ENCODE measurements at regions not wholly inside any gene's neighbourhood (a gene's known extent, or its start where the extent isn't known, plus 50 kb on each side); places are given as distances from the start of the nearest gene placed in this dataset.
A peak's percentile ranks its signal among the peaks of the same experiment; 100 is the strongest.

DNA sequence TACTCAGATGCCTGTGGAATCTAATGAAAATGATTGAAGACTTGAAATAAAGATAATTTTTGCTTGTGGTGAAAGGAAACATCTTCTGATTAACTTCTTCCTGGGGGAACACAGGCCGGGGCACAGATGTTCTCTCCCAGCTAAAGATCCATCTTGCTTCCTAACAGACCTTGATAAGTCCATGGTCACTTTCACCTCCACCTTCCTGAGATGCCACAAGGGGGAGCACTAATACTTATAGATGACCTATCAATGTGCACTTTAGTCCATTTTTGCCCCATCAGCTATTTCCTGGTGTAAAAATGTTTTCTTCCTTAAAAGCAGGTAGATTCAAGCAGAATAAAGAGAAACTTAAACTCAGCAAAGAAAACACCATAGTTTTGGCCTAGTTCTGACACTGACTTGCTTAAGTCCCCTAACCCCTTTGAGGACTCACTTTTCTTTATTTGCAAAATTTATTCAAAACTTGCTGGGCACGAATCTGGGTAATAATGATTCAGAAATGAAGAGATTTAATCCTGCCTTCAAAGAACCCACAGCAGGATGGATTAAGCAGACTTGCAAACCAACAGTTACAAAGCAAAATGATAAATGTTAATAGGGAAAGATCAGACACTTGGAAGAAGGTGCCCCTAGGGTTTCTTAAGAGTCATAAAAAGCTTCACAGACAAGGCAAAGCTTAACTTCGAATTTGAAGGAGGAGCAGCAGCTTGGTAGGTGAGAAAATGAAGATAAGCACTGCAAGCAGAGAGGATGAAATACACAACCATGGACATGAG lies 158.7 kb downstream of the RAB38 start:
- Histone ChIP-seq H3K27me3 (ENCODE audit: control insufficient read depth, insufficient read depth, low read length) (no peaks in the 10 kb centered on the region), H3K4me3 (replicated peaks in 1 of 4; ENCODE audit: control extremely low read depth in 1 of 4, insufficient read depth in 1 of 4, low read depth in 3 of 4, low read length in 4 of 4) (no peak overlapping the region), H3K79me2 (ENCODE audit: control insufficient read depth, insufficient read depth, low read length) (no peaks in the 10 kb centered on the region), H3K4me1 (ENCODE audit: control insufficient read depth, extremely low read depth, insufficient read depth, low read length) (no peaks in the 10 kb centered on the region), H2AFZ (ENCODE audit: low read length) (no peak overlapping the region), H3K9ac (ENCODE audit: insufficient read depth, low read length) (no peak overlapping the region), H4K20me1 (ENCODE audit: control insufficient read depth, extremely low read depth, insufficient read depth, low read length) (no peaks in the 10 kb centered on the region), H3K4me2 (ENCODE audit: extremely low read depth, insufficient read depth, low read length) (no peak overlapping the region), H3K36me3 (ENCODE audit: control insufficient read depth, insufficient read depth, low read length) (no peaks in the 10 kb centered on the region), H3K27ac (ENCODE audit: insufficient read depth, low read length) (no peak overlapping the region), H3K9me3 (ENCODE audit: control insufficient read depth, insufficient read depth, low read depth, low read length) (no peaks in the 10 kb centered on the region)
- TF ChIP-seq EZH2 (IDR thresholded peaks at IDR 0.05; ENCODE audit: low read length, missing control alignments), result no peak
- TF ChIP-seq, protein P1, sequence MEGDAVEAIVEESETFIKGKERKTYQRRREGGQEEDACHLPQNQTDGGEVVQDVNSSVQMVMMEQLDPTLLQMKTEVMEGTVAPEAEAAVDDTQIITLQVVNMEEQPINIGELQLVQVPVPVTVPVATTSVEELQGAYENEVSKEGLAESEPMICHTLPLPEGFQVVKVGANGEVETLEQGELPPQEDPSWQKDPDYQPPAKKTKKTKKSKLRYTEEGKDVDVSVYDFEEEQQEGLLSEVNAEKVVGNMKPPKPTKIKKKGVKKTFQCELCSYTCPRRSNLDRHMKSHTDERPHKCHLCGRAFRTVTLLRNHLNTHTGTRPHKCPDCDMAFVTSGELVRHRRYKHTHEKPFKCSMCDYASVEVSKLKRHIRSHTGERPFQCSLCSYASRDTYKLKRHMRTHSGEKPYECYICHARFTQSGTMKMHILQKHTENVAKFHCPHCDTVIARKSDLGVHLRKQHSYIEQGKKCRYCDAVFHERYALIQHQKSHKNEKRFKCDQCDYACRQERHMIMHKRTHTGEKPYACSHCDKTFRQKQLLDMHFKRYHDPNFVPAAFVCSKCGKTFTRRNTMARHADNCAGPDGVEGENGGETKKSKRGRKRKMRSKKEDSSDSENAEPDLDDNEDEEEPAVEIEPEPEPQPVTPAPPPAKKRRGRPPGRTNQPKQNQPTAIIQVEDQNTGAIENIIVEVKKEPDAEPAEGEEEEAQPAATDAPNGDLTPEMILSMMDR (conservative IDR thresholded peaks at IDR 0.05 in 1 of 2, IDR thresholded peaks at IDR 0.05 in 1 of 2; ENCODE audit: low read depth in 1 of 2, low read length in 2 of 2), result peak; percentile 79 to 82
- peak; percentile 77 to 90 for DNase-seq (ENCODE audit: low read depth in 2 of 2)

DNA sequence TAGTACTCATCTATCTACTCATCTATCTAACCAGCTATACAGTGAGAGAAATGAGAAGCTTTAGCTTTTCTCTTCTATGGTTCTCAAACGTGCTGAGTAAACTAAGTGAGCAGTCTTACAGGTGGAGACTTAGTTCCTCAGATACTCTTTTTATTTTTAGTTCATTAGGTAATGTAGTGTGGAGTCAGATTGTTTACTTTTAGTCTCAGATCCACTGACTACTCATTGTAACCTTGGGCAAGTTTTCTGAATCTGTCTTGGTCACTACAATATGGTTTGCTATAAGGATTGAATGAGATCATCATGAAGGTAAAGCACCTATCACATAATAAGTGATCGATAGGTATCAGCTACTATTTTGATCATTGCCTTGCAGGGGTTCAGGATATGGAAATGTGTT lies 160.1 kb downstream of the RAB38 start:
- Histone ChIP-seq H4K20me1 (ENCODE audit: control insufficient read depth, extremely low read depth, insufficient read depth, low read length) (no peaks in the 10 kb centered on the region), H3K4me2 (ENCODE audit: extremely low read depth, insufficient read depth, low read length) (no peak overlapping the region), H3K79me2 (ENCODE audit: control insufficient read depth, insufficient read depth, low read length) (no peaks in the 10 kb centered on the region), H3K4me1 (ENCODE audit: control insufficient read depth, extremely low read depth, insufficient read depth, low read length) (no peaks in the 10 kb centered on the region), H3K9ac (ENCODE audit: insufficient read depth, low read length) (no peak overlapping the region), H3K27ac (ENCODE audit: insufficient read depth, low read length) (no peak overlapping the region), H3K36me3 (ENCODE audit: control insufficient read depth, insufficient read depth, low read length) (no peaks in the 10 kb centered on the region), H3K4me3 (replicated peaks in 1 of 4; ENCODE audit: control extremely low read depth in 1 of 4, insufficient read depth in 1 of 4, low read depth in 3 of 4, low read length in 4 of 4) (no peak overlapping the region), H3K27me3 (ENCODE audit: control insufficient read depth, insufficient read depth, low read length) (no peaks in the 10 kb centered on the region), H2AFZ (ENCODE audit: low read length) (no peak overlapping the region), H3K9me3 (ENCODE audit: control insufficient read depth, insufficient read depth, low read depth, low read length) (no peaks in the 10 kb centered on the region)
- no peak for TF ChIP-seq EZH2 (IDR thresholded peaks at IDR 0.05; ENCODE audit: low read length, missing control alignments)
- TF ChIP-seq, protein P1 (conservative IDR thresholded peaks at IDR 0.05 in 1 of 2, IDR thresholded peaks at IDR 0.05 in 1 of 2; ENCODE audit: low read depth in 1 of 2, low read length in 2 of 2), result no peak
- no peak for DNase-seq (ENCODE audit: low read depth in 2 of 2)

DNA sequence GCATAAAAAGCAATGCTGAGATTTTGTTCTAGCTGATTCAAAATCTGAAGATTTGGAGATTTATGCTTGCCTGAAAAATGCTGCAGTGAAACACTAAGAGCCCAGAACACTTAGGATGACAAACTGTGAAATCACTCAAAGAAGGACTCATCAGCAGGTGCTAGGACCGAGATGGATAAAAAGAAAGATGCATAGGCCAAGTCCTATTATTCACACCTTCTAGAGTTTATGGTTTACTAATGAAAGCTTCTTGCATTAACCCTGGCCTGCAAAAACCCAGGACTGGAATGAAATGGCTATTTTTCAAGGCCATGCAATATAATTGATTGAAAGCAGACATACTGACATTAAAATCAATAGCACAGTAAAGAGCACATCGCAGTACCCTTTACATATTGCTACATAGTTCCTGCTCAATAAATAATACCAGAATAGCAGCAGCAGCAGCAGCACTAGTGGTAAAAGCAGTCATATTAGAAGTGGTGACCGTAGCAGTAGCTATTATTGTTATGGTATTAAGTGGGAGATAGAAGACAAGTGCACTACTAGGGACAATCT lies 161.7 kb downstream of the RAB38 start:
- Histone ChIP-seq H3K27me3 (ENCODE audit: control insufficient read depth, insufficient read depth, low read length) (no peaks in the 10 kb centered on the region), H3K27ac (ENCODE audit: insufficient read depth, low read length) (no peak overlapping the region), H3K9me3 (ENCODE audit: control insufficient read depth, insufficient read depth, low read depth, low read length) (no peaks in the 10 kb centered on the region), H2AFZ (ENCODE audit: low read length) (no peak overlapping the region), H3K36me3 (ENCODE audit: control insufficient read depth, insufficient read depth, low read length) (no peaks in the 10 kb centered on the region), H3K4me3 (replicated peaks in 1 of 4; ENCODE audit: control extremely low read depth in 1 of 4, insufficient read depth in 1 of 4, low read depth in 3 of 4, low read length in 4 of 4) (no peak overlapping the region), H3K4me1 (ENCODE audit: control insufficient read depth, extremely low read depth, insufficient read depth, low read length) (no peaks in the 10 kb centered on the region), H3K79me2 (ENCODE audit: control insufficient read depth, insufficient read depth, low read length) (no peaks in the 10 kb centered on the region), H3K9ac (ENCODE audit: insufficient read depth, low read length) (no peak overlapping the region), H3K4me2 (ENCODE audit: extremely low read depth, insufficient read depth, low read length) (no peak overlapping the region), H4K20me1 (ENCODE audit: control insufficient read depth, extremely low read depth, insufficient read depth, low read length) (no peaks in the 10 kb centered on the region)
- no peak for TF ChIP-seq EZH2 (IDR thresholded peaks at IDR 0.05; ENCODE audit: low read length, missing control alignments)
- DNase-seq (ENCODE audit: low read depth in 2 of 2), result no peak
